CD4-positive, alpha-beta T cell treated with Interleukin-15 for 1 hour (primary cell): ENCODE measurements at regions not wholly inside any gene's neighbourhood (a gene's known extent, or its start where the extent isn't known, plus 50 kb on each side); places are given as distances from the start of the nearest gene placed in this dataset.

Source experiments
- DNase-seq: peaks from one replicate; pipeline ENCODE4 v3.0.0-alpha.2; 2020

GRCh38 chr2:2754940-2755339 lies 423.9 kb upstream of the MYT1L start:
- no peak for DNase-seq

GRCh38 chr2:2751715-2752315 lies 420.7 kb upstream of the MYT1L start:
- no peak for DNase-seq

- no peak for DNase-seq
Observed at GRCh38 chr2:2750867-2751714, 420.0 kb upstream of the MYT1L start.

GRCh38 chr2:2749206-2749598 lies 418.1 kb upstream of the MYT1L start:
- DNase-seq: no peak

- no peak for DNase-seq
Observed at GRCh38 chr2:2748399-2749205, 417.5 kb upstream of the MYT1L start.

GRCh38 chr2:2747797-2748301 lies 416.8 kb upstream of the MYT1L start:
- no peak for DNase-seq

GRCh38 chr2:2746731-2747130 lies 415.7 kb upstream of the MYT1L start:
- DNase-seq: no peak

GRCh38 chr2:2744958-2745715 lies 414.1 kb upstream of the MYT1L start:
- DNase-seq: no peak

- no peak for DNase-seq
Observed at GRCh38 chr2:2744107-2744506, 413.0 kb upstream of the MYT1L start.

GRCh38 chr2:2743164-2743571 lies 412.1 kb upstream of the MYT1L start:
- DNase-seq: no peak

GRCh38 chr2:2742726-2743125 lies 411.7 kb upstream of the MYT1L start:
- DNase-seq: no peak

GRCh38 chr2:2740238-2740775 lies 409.2 kb upstream of the MYT1L start:
- DNase-seq: no peak

- no peak for DNase-seq
Observed at GRCh38 chr2:2739231-2739795, 408.2 kb upstream of the MYT1L start.

- no peak for DNase-seq
Observed at GRCh38 chr2:2738684-2739083, 407.6 kb upstream of the MYT1L start.

- DNase-seq: no peak
Observed at GRCh38 chr2:2738276-2738675, 407.2 kb upstream of the MYT1L start.

GRCh38 chr2:2735041-2735440 lies 404.0 kb upstream of the MYT1L start:
- DNase-seq: no peak

- DNase-seq: no peak
Observed at GRCh38 chr2:2734308-2734707, 403.2 kb upstream of the MYT1L start.

- no peak for DNase-seq
Observed at GRCh38 chr2:2733818-2734217, 402.7 kb upstream of the MYT1L start.

- no peak for DNase-seq
Observed at GRCh38 chr2:2732331-2733119, 401.4 kb upstream of the MYT1L start.

GRCh38 chr2:2731816-2732284 lies 400.8 kb upstream of the MYT1L start:
- DNase-seq: no peak
